ENCODE measurements at regions not wholly inside any gene's neighbourhood (a gene's known extent, or its start where the extent isn't known, plus 50 kb on each side); places are given as distances from the start of the nearest gene placed in this dataset.

DNA sequence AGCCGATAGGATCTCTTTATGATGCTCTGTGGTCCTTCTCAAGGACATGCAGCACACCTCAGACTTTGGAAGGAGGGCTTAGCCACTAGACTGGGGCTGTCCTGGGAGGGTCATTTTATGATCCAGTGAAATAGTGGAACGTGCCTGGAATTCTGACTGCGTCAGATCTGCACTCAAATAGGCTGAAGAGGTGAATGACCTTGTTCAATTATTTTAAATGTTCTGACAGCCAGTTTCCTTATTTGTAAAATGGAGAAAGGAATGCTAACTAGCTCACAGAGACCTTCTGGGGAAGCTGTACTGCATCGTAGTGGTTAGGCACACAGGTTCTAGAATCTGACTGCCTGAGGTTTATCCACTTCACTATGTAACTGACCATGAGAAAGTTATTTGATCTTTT is 587.5 kb downstream of the MAFB start:
- TF ChIP-seq, protein P1, sequence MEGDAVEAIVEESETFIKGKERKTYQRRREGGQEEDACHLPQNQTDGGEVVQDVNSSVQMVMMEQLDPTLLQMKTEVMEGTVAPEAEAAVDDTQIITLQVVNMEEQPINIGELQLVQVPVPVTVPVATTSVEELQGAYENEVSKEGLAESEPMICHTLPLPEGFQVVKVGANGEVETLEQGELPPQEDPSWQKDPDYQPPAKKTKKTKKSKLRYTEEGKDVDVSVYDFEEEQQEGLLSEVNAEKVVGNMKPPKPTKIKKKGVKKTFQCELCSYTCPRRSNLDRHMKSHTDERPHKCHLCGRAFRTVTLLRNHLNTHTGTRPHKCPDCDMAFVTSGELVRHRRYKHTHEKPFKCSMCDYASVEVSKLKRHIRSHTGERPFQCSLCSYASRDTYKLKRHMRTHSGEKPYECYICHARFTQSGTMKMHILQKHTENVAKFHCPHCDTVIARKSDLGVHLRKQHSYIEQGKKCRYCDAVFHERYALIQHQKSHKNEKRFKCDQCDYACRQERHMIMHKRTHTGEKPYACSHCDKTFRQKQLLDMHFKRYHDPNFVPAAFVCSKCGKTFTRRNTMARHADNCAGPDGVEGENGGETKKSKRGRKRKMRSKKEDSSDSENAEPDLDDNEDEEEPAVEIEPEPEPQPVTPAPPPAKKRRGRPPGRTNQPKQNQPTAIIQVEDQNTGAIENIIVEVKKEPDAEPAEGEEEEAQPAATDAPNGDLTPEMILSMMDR (IDR thresholded peaks at IDR 0.05; ENCODE audit: low read depth, low read length, poor library complexity, severe bottlenecking) = no peak
- TF ChIP-seq EZH2phosphoT487 (IDR thresholded peaks at IDR 0.05; ENCODE audit: borderline replicate concordance, low read length) = no peak

Measured in DOHH2 (cell line).